ENCODE measurements at regions not wholly inside any gene's neighbourhood (a gene's known extent, or its start where the extent isn't known, plus 50 kb on each side); places are given as distances from the start of the nearest gene placed in this dataset.

- no peak for DNase-seq
Observed at GRCh38 chr2:128736046-128736688, 417.5 kb upstream of the HS6ST1 start.

- peak; percentile 20 for DNase-seq
Observed at GRCh38 chr2:128736689-128737545, 418.2 kb upstream of the HS6ST1 start.

GRCh38 chr2:128737546-128737826 is 418.8 kb upstream of the HS6ST1 start:
- no peak for DNase-seq

- no peak for DNase-seq
Observed at GRCh38 chr2:128738446-128739110, 419.9 kb upstream of the HS6ST1 start.

GRCh38 chr2:128742467-128742866 is 423.8 kb upstream of the HS6ST1 start:
- no peak for DNase-seq

- DNase-seq, result no peak
Observed at GRCh38 chr2:128745946-128746345, 427.3 kb upstream of the HS6ST1 start.

GRCh38 chr2:128746356-128746755 is 427.7 kb upstream of the HS6ST1 start:
- no peak for DNase-seq

- DNase-seq, result no peak
Observed at GRCh38 chr2:128748336-128748735, 429.7 kb upstream of the HS6ST1 start.

- DNase-seq, result no peak
Observed at GRCh38 chr2:128748835-128749605, 430.4 kb upstream of the HS6ST1 start.

- no peak for DNase-seq
Observed at GRCh38 chr2:128750328-128751165, 431.9 kb upstream of the HS6ST1 start.

GRCh38 chr2:128751746-128752145 is 433.1 kb upstream of the HS6ST1 start:
- DNase-seq, result no peak

GRCh38 chr2:128752691-128753263 is 434.1 kb upstream of the HS6ST1 start:
- no peak for DNase-seq

- no peak for DNase-seq
Observed at GRCh38 chr2:128753321-128753720, 434.7 kb upstream of the HS6ST1 start.

- DNase-seq, result no peak
Observed at GRCh38 chr2:128753800-128754199, 435.1 kb upstream of the HS6ST1 start.

GRCh38 chr2:128754246-128754724 is 435.6 kb upstream of the HS6ST1 start:
- DNase-seq, result no peak

- no peak for DNase-seq
Observed at GRCh38 chr2:128755695-128756364, 437.2 kb upstream of the HS6ST1 start.

- DNase-seq, result no peak
Observed at GRCh38 chr2:128756365-128756717, 437.7 kb upstream of the HS6ST1 start.

- DNase-seq, result no peak
Observed at GRCh38 chr2:128765811-128766210, 447.1 kb upstream of the HS6ST1 start.

- no peak for DNase-seq
Observed at GRCh38 chr2:128768041-128768440, 449.4 kb upstream of the HS6ST1 start.

- DNase-seq, result no peak
Observed at GRCh38 chr2:128769457-128770142, 450.9 kb upstream of the HS6ST1 start.
